ENCODE measurements at regions not wholly inside any gene's neighbourhood (a gene's known extent, or its start where the extent isn't known, plus 50 kb on each side); places are given as distances from the start of the nearest gene placed in this dataset.

DNA sequence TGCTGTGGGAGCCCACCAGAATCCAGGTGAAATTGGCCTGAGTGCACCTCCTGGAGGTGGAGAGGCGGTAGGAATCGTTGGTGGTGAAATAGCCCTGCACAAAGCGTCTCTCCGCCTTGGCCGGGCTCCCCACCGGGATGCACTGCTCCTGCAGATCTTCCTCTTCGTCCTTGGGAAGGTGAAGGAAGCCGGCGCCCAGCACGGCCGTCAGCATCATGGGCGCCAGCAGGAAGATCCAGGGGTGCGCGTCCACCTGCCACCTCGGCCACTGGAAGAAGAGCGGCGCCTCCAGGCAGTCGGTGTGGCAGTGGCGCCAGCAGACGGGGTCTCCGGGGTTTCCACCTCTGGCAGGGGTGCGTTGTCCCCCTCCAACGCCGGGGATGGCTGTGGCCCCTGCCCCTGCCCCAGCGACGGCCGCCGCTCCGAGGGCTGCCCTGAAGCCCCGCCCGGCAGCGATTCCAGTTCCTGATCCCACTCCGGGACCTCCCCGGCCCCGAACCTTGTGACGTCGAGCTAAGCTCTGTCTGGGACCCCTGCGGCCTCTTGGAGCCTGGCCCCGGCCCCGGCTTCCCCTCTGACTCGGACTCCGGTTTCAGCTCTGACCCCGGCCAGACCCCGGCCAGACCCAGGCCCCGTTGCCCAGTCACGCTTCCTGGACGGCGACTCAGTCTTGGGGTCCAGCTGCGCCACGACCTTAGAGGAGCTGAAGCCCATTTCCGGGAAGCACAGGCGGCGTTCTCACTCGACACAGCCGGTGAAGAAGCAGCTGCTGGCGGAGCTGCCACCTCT lies 91.9 kb downstream of the CD164 start:
- Histone ChIP-seq H3K4me1 (peaks cover 23% of the 10 kb centered on the region), H3K27me3 (ENCODE audit: low read depth) (peaks cover 13% of the 10 kb centered on the region), H3K27ac (replicated peaks) (no peak overlapping the region), H3K9me3 (replicated peaks) (no peaks in the 10 kb centered on the region), H3K4me3 (no peak overlapping the region), H3K36me3 (no peaks in the 10 kb centered on the region)
- DNase-seq: no peak
- intact Hi-C loops (cut with micrococcal nuclease): no loop called here
- no peak for TF ChIP-seq CTCF (IDR thresholded peaks at IDR 0.05; ENCODE audit: borderline replicate concordance)

DNA sequence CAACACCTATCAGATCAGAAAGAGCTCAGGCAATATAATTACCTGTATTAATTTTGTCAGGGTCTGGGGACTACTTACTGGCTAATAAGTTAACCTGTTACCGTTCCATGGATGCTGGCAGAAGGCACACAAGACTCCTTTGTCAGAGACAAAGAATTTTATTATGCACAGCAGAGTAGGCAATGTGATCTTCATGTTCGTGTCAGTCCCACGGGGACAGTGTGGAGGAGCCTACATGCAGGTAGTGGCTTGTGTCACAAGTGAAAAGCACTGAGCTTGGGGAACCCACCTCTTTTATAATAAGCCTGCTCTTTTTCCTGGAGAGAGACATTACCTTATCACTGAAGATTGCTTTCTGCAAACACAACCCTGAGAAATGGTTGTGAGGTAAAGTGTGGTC lies 96.9 kb downstream of the CD164 start:
- H3K27ac ChIP-seq (replicated peaks): no peak overlapping the region
- H3K36me3 ChIP-seq: no peaks in the 10 kb centered on the region
- peaks cover 8% of the 10 kb centered on the region for H3K27me3 ChIP-seq (ENCODE audit: low read depth)
- intact Hi-C loops (cut with micrococcal nuclease): no loop called here
- no peak for TF ChIP-seq CTCF (IDR thresholded peaks at IDR 0.05; ENCODE audit: borderline replicate concordance)
- no peaks in the 10 kb centered on the region for H3K4me1 ChIP-seq
- no peaks in the 10 kb centered on the region for H3K9me3 ChIP-seq (replicated peaks)
- no peak for DNase-seq
- H3K4me3 ChIP-seq: no peak overlapping the region

GRCh38 chr6:109284675-109285074 lies 97.6 kb downstream of the CD164 start:
- no peak for DNase-seq
- no peaks in the 10 kb centered on the region for H3K4me1 ChIP-seq
- no peak overlapping the region for H3K4me3 ChIP-seq
- TF ChIP-seq CTCF (IDR thresholded peaks at IDR 0.05; ENCODE audit: borderline replicate concordance): no peak
- no peaks in the 10 kb centered on the region for H3K9me3 ChIP-seq (replicated peaks)
- H3K27ac ChIP-seq (replicated peaks): no peak overlapping the region
- peaks cover under 1% of the 10 kb centered on the region for H3K27me3 ChIP-seq (ENCODE audit: low read depth)
- no peaks in the 10 kb centered on the region for H3K36me3 ChIP-seq
- intact Hi-C loops (cut with micrococcal nuclease): no loop called here

GRCh38 chr6:109282756-109283155 lies 99.5 kb downstream of the CD164 start:
- H3K4me1 ChIP-seq: no peaks in the 10 kb centered on the region
- no peaks in the 10 kb centered on the region for H3K9me3 ChIP-seq (replicated peaks)
- no peaks in the 10 kb centered on the region for H3K27me3 ChIP-seq (ENCODE audit: low read depth)
- H3K4me3 ChIP-seq: no peak overlapping the region
- no peak for TF ChIP-seq CTCF (IDR thresholded peaks at IDR 0.05; ENCODE audit: borderline replicate concordance)
- intact Hi-C loops (cut with micrococcal nuclease): no loop called here
- H3K36me3 ChIP-seq: no peaks in the 10 kb centered on the region
- no peak overlapping the region for H3K27ac ChIP-seq (replicated peaks)
- no peak for DNase-seq

GRCh38 chr6:109279628-109280027 lies 102.6 kb downstream of the CD164 start:
- intact Hi-C loops (cut with micrococcal nuclease): no loop called here
- Histone ChIP-seq H3K36me3 (no peaks in the 10 kb centered on the region), H3K4me1 (no peaks in the 10 kb centered on the region), H3K9me3 (replicated peaks) (no peaks in the 10 kb centered on the region), H3K27me3 (ENCODE audit: low read depth) (no peaks in the 10 kb centered on the region), H3K4me3 (no peak overlapping the region), H3K27ac (replicated peaks) (no peak overlapping the region)
- TF ChIP-seq CTCF (IDR thresholded peaks at IDR 0.05; ENCODE audit: borderline replicate concordance): no peak
- no peak for DNase-seq

All from left ventricle myocardium inferior (tissue), 1 donor.